HepG2 (cell line): ENCODE measurements at regions not wholly inside any gene's neighbourhood (a gene's known extent, or its start where the extent isn't known, plus 50 kb on each side); places are given as distances from the start of the nearest gene placed in this dataset.
A peak's percentile ranks its signal among the peaks of the same experiment; 100 is the strongest.

Experiments
- EP300 ChIP-seq, 3 experiments: sonication (generic) in 1 of 3; formaldehyde crosslinking in 1 of 3; IDR thresholded peaks; 2 replicates each; pipeline versions ENCODE4 v1.5.1 to v1.6.1; 2011 to 2020; ENCODE audit warnings: low read depth in 2 of 3, low read length in 2 of 3, borderline replicate concordance in 1 of 3, improper control_type of control experiment in 1 of 3, mild to moderate bottlenecking in 1 of 3, missing genetic modification reagents in 1 of 3, moderate library complexity in 1 of 3
- ESRRA ChIP-seq: sonication (generic); formaldehyde crosslinking; IDR thresholded peaks from 2 replicates; pipeline ENCODE4 v1.5.1; 2020; ENCODE audit warnings: mild to moderate bottlenecking, low read depth, missing genetic modification reagents
- HDAC1 ChIP-seq: sonication (generic); formaldehyde crosslinking; IDR thresholded peaks from 2 replicates; pipeline ENCODE4 v1.5.1; 2020; ENCODE audit warnings: mild to moderate bottlenecking, missing genetic modification reagents
- HNF4A ChIP-seq: sonication (generic); formaldehyde crosslinking; IDR thresholded peaks from 2 replicates; pipeline ENCODE4 v1.4.0; 2020; ENCODE audit warnings: missing genetic modification reagents
- RFXANK ChIP-seq: IDR thresholded peaks from 2 replicates; pipeline ENCODE4 v1.6.1; 2016
- TAF1 ChIP-seq: sonication (generic); formaldehyde crosslinking; IDR thresholded peaks from 2 replicates; pipeline ENCODE4 v1.4.0; 2020; ENCODE audit warnings: missing genetic modification reagents
- TBP ChIP-seq: sonication (generic); formaldehyde crosslinking; IDR thresholded peaks from 2 replicates; pipeline ENCODE4 v1.5.0; 2020; ENCODE audit warnings: missing genetic modification reagents
- ZSCAN30 ChIP-seq: sonication (generic); formaldehyde crosslinking; IDR thresholded peaks from 2 replicates; pipeline ENCODE4 v1.5.0; 2020; ENCODE audit warnings: mild to moderate bottlenecking, missing genetic modification reagents
- TF ChIP-seq, protein P1 (sequence below), 2 experiments: sonication (generic) in 1 of 2; formaldehyde crosslinking in 1 of 2; IDR thresholded peaks; 2 replicates each; pipeline versions ENCODE4 v1.6.1 to v1.9.0; 2014 to 2022; ENCODE audit warnings: antibody characterized with exemption in 1 of 2, borderline replicate concordance in 1 of 2, inconsistent platforms in 1 of 2, low read depth in 1 of 2, missing genetic modification reagents in 1 of 2
- TF ChIP-seq, protein P2 (sequence below): sonication (generic); formaldehyde crosslinking; IDR thresholded peaks from 2 replicates; pipeline ENCODE4 v1.5.0; 2020; ENCODE audit warnings: missing genetic modification reagents
- TF ChIP-seq, protein P3 (sequence below), 2 experiments: sonication (generic) in 1 of 2; formaldehyde crosslinking in 1 of 2; IDR thresholded peaks; 2 replicates each; pipeline versions ENCODE4 v1.4.0 to v1.6.1; 2016 to 2020; ENCODE audit warnings: borderline replicate concordance in 1 of 2, low read depth in 1 of 2, mild to moderate bottlenecking in 1 of 2, missing genetic modification reagents in 1 of 2
- TF ChIP-seq, protein P4 (sequence below): sonication (generic); formaldehyde crosslinking; IDR thresholded peaks from 2 replicates; pipeline ENCODE4 v1.4.0; 2020; ENCODE audit warnings: mild to moderate bottlenecking, missing genetic modification reagents
- TF ChIP-seq, protein P5 (sequence below): sonication (generic); formaldehyde crosslinking; IDR thresholded peaks from 2 replicates; pipeline ENCODE4 v1.5.0; 2020; ENCODE audit warnings: missing genetic modification reagents

DNA sequence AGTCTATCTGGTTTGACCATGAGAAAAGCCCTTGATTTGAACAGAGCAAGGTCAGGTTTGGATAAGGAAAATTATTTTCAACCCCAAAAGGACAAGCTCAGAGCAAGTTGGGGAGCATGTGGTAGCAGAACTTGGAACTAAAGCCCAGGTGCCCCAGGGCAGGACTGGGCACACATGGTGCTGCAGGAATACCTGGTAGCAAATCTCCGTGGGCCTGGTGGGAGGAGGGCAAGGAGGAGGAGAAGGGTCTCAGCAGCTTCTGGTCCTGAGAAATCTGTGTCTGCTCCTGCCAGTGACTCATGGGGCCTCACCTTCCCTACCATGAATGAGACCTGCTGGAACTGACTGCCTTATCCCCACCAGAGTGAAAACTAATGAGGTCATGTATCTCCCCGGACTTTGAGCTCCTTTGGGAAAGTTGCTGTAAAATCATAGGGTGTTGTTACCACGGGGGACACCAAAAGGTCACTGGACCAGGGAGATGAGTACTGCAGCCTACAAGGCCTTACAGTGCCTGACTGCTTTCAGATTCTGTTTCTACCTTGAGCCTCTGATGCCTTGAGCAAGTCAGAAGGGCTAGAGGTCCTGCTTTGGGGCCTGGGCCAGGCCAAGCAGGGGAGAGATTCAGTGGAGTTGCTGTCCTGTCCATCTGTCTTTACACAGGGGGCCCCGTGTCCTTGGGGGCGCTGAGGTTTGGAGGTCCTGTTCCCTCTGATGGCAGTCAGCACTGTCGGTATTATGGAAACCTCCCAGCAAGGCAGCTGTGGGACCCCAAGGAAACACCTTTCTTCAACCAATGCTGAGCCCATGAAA is 304.0 kb downstream of the MYCN start (continued):
- TF ChIP-seq, protein P1, sequence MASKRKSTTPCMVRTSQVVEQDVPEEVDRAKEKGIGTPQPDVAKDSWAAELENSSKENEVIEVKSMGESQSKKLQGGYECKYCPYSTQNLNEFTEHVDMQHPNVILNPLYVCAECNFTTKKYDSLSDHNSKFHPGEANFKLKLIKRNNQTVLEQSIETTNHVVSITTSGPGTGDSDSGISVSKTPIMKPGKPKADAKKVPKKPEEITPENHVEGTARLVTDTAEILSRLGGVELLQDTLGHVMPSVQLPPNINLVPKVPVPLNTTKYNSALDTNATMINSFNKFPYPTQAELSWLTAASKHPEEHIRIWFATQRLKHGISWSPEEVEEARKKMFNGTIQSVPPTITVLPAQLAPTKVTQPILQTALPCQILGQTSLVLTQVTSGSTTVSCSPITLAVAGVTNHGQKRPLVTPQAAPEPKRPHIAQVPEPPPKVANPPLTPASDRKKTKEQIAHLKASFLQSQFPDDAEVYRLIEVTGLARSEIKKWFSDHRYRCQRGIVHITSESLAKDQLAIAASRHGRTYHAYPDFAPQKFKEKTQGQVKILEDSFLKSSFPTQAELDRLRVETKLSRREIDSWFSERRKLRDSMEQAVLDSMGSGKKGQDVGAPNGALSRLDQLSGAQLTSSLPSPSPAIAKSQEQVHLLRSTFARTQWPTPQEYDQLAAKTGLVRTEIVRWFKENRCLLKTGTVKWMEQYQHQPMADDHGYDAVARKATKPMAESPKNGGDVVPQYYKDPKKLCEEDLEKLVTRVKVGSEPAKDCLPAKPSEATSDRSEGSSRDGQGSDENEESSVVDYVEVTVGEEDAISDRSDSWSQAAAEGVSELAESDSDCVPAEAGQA (IDR thresholded peaks at IDR 0.05; ENCODE audit: low read depth): no peak
- TF ChIP-seq, protein P1 (CRISPR knock-in tag; IDR thresholded peaks at IDR 0.05; ENCODE audit: borderline replicate concordance): no peak
- TF ChIP-seq RFXANK (CRISPR knock-in tag) (no peak), TBP (CRISPR knock-in tag) (no peak), HDAC1 (CRISPR knock-in tag) (no peak), EP300 (IDR thresholded peaks at IDR 0.05; ENCODE audit: low read depth in 2 of 2, low read length in 2 of 2) (no peak), EP300 (CRISPR knock-in tag; IDR thresholded peaks at IDR 0.05; ENCODE audit: borderline replicate concordance) (no peak), HNF4A (CRISPR knock-in tag) (peak; percentile 58), ZSCAN30 (CRISPR knock-in tag) (no peak), ESRRA (CRISPR knock-in tag) (peak; percentile 21; the same call in 1 of the 2 replicates), TAF1 (CRISPR knock-in tag) (no peak)
- TF ChIP-seq, protein P2, sequence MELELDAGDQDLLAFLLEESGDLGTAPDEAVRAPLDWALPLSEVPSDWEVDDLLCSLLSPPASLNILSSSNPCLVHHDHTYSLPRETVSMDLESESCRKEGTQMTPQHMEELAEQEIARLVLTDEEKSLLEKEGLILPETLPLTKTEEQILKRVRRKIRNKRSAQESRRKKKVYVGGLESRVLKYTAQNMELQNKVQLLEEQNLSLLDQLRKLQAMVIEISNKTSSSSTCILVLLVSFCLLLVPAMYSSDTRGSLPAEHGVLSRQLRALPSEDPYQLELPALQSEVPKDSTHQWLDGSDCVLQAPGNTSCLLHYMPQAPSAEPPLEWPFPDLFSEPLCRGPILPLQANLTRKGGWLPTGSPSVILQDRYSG: no peak
- TF ChIP-seq, protein P3, sequence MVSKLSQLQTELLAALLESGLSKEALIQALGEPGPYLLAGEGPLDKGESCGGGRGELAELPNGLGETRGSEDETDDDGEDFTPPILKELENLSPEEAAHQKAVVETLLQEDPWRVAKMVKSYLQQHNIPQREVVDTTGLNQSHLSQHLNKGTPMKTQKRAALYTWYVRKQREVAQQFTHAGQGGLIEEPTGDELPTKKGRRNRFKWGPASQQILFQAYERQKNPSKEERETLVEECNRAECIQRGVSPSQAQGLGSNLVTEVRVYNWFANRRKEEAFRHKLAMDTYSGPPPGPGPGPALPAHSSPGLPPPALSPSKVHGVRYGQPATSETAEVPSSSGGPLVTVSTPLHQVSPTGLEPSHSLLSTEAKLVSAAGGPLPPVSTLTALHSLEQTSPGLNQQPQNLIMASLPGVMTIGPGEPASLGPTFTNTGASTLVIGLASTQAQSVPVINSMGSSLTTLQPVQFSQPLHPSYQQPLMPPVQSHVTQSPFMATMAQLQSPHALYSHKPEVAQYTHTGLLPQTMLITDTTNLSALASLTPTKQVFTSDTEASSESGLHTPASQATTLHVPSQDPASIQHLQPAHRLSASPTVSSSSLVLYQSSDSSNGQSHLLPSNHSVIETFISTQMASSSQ (IDR thresholded peaks at IDR 0.05; ENCODE audit: low read depth): no peak
- TF ChIP-seq, protein P3 (CRISPR knock-in tag; IDR thresholded peaks at IDR 0.05; ENCODE audit: borderline replicate concordance): no peak
- TF ChIP-seq, protein P4, sequence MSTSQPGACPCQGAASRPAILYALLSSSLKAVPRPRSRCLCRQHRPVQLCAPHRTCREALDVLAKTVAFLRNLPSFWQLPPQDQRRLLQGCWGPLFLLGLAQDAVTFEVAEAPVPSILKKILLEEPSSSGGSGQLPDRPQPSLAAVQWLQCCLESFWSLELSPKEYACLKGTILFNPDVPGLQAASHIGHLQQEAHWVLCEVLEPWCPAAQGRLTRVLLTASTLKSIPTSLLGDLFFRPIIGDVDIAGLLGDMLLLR (CRISPR knock-in tag): no peak
- TF ChIP-seq, protein P5, sequence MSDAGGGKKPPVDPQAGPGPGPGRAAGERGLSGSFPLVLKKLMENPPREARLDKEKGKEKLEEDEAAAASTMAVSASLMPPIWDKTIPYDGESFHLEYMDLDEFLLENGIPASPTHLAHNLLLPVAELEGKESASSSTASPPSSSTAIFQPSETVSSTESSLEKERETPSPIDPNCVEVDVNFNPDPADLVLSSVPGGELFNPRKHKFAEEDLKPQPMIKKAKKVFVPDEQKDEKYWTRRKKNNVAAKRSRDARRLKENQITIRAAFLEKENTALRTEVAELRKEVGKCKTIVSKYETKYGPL (CRISPR knock-in tag): no peak
